Left colon (tissue), 2 donors: ENCODE measurements at regions not wholly inside any gene's neighbourhood (a gene's known extent, or its start where the extent isn't known, plus 50 kb on each side); places are given as distances from the start of the nearest gene placed in this dataset.

Experiments
- ATAC-seq: fragments of 200-7000 bp; cut with Tn5 transposase; one replicate; pipeline ENCODE4 v1.9.1; 2020; ENCODE audit warnings: mild to moderate bottlenecking, moderate library complexity
- DNase-seq, 2 donors: peaks; one replicate each; pipeline ENCODE4 v3.0.0-alpha.2; 2020
- intact Hi-C, 2 donors: fragments of 100-400 bp; cut with DNase I in 1 of 2; cut with micrococcal nuclease in 1 of 2; formaldehyde crosslinking; loops; one replicate each; pipeline versions ENCODE4 v1.11.2 to v1.14.0; 2022; cut with DNase I, micrococcal nuclease
- donor health status: DM: no; HTN: no; CAD: no.
- donor health status: DM: yes; HTN: yes; CAD: no.

DNA sequence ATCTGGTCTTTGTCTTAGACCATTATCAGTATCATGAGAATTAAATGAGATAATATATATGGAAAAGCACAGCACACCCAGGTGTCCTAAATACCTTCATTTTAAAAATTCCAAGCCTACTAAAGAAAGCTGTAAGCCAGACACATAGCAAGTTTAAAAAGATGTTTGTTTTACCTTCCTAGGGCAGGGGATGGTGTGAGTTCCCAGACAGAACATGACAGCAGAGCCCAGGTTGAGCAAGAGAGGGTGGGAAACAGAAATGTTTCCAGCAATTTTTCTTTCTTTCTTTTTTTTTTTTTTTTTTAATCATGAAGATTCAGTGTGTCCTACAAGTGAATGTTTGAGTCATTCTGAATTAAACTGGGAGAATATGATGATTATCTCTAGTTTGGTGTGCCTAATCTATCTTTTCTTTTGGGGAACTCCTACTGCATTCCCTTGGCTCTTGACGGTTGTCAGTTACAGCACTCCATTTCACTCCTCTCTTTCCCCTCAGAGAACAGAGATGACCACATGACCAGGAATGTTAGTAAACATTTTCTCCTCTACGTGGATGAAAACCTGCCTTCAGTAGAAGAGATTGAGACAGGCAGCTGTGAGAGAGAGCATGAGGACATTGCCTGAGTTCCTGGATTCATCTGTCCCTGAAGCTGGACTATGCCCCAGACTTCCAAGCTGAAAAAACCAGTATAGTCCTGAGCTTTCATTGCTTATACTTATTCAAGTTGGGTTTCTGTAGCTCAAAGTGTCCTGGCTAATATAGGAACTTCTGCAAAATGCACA lies 54.5 kb upstream of the ARL14 start:
- ATAC-seq (peak; percentile 61), DNase-seq (no peak)
- intact Hi-C loops = no loop called here

GRCh38 chr3:160618878-160619277 lies 53.5 kb upstream of the KPNA4 start:
- ATAC-seq (no peak), DNase-seq (no peak)
- intact Hi-C loops = no loop called here

- DNase-seq = peak in 1 of 2 donors; percentile 5
- intact Hi-C loops = no loop called here
- ATAC-seq = peak; percentile 65
Observed at GRCh38 chr3:160618363-160618762, 53.0 kb upstream of the KPNA4 start.

DNA sequence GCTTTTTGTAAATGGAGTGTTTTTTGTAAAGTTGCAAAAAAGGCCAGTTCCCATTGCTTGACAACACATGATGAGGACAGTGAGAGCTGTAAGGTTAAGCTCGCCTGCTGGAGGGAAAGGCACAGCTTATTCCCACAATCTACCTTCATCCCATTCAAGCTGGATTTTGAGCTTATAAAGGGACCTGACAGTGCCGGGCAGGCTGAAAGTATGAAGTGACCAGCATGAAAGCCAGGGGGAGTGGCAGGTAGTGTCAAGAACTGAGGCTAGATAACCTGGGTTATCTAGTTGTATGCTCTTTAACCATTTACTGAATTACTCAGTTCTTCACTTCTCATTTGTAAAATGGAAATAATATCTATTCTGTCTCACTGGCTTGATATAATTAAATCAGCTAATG lies 52.3 kb upstream of the KPNA4 start:
- DNase-seq (no peak), ATAC-seq (no peak)
- intact Hi-C loops = no loop called here

DNA sequence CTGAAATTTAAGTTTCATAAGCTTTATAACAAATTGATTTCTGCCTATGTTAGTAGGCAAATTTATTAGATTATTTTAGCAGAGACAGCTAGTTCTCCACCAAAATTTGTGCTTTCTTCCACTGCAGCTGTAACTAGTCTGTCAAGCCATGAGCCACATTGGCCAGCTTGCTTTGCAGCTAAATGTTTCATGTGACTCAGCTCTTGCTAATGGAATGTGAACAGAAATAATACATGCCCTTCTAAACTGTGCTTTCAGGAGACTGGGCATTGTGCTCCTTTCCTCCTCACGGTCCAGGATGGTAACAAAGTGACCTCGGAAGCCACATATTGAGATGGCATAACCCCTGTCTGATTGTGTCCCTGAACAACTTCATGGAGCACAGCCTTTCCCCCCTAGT lies 51.3 kb upstream of the KPNA4 start:
- ATAC-seq (no peak), DNase-seq (no peak)
- intact Hi-C loops = no loop called here

- no peak for ATAC-seq
- intact Hi-C loops = no loop called here
- no peak for DNase-seq
Observed at GRCh38 chr3:160616311-160616710, 50.9 kb upstream of the KPNA4 start.
